Caco-2 (cell line): ENCODE measurements at regions not wholly inside any gene's neighbourhood (a gene's known extent, or its start where the extent isn't known, plus 50 kb on each side); places are given as distances from the start of the nearest gene placed in this dataset.

Experiments
- BruUV-seq: library from RNA; stranded (reverse); fragments of 400-500 nt; replicated peaks from 2 replicates; lab custom pipeline; 2021; lab: Mats Ljungman, UMichigan
- CTCF ChIA-PET: fragments of 300-600 bp; sonication (Branson Sonifier 250); formaldehyde crosslinking; loops from one replicate; lab custom pipeline; 2022; ENCODE audit warnings: antibody characterized with exemption; lab: Charles Lee
- POLR2A ChIA-PET: fragments of 300-600 bp; sonication (Branson Sonifier 250); formaldehyde crosslinking; loops from one replicate; lab custom pipeline; 2022; ENCODE audit warnings: antibody characterized with exemption; lab: Charles Lee
- DNase-seq, 2 experiments: peaks; one replicate each; pipeline versions ENCODE4 v3.0.0 to v3.0.0-alpha.2; 2020 to 2022
- H3K27me3 ChIP-seq: replicated peaks from 2 replicates; pipeline ENCODE4 v1.6.0; 2011; ENCODE audit warnings: low read length; ENCODE audit not compliant: control insufficient read depth, insufficient read depth
- H3K36me3 ChIP-seq: 2 replicates; pipeline ENCODE4 v1.5.1; 2011; ENCODE audit warnings: low read length; ENCODE audit not compliant: control insufficient read depth, insufficient read depth
- H3K4me1 ChIP-seq: fragments of 250-450 bp; sonication (Bioruptor Pico); 2 replicates; pipeline ENCODE4 v1.5.1; 2020; ENCODE audit warnings: mild to moderate bottlenecking
- H3K4me3 ChIP-seq: 2 replicates; pipeline ENCODE4 v1.5.1; 2011; ENCODE audit warnings: low read depth, mild to moderate bottlenecking, control low read depth, low read length
- H3K9me3 ChIP-seq: fragments of 250-450 bp; sonication (Bioruptor Pico); 2 replicates; pipeline ENCODE4 v1.5.1; 2020; ENCODE audit warnings: mild to moderate bottlenecking, moderate library complexity
- H3K27ac Mint-ChIP-seq: one replicate; pipeline ENCODE4 v1.8.0; 2022; ENCODE audit warnings: mixed read lengths; ENCODE audit not compliant: unreplicated experiment
- H3K27me3 Mint-ChIP-seq: one replicate; pipeline ENCODE4 v1.8.0; 2022; ENCODE audit warnings: mixed read lengths; ENCODE audit not compliant: insufficient read depth, unreplicated experiment
- H3K36me3 Mint-ChIP-seq: one replicate; pipeline ENCODE4 v1.8.0; 2022; ENCODE audit warnings: mild to moderate bottlenecking, mixed read lengths; ENCODE audit not compliant: insufficient read depth, unreplicated experiment
- H3K4me1 Mint-ChIP-seq: one replicate; pipeline ENCODE4 v1.8.0; 2022; ENCODE audit warnings: low read depth, mixed read lengths; ENCODE audit not compliant: unreplicated experiment
- H3K4me3 Mint-ChIP-seq: one replicate; pipeline ENCODE4 v1.8.0; 2022; ENCODE audit warnings: mild to moderate bottlenecking, moderate library complexity, mixed read lengths; ENCODE audit not compliant: unreplicated experiment
- H3K9me3 Mint-ChIP-seq: one replicate; pipeline ENCODE4 v1.8.0; 2022; ENCODE audit warnings: mixed read lengths; ENCODE audit not compliant: unreplicated experiment
- CTCF ChIP-seq, 2 experiments: fragments of 200-600 bp in 1 of 2; IDR thresholded peaks; 1 replicate in 1 of 2; 2 replicates in 1 of 2; pipeline versions ENCODE4 v1.5.1 to v1.8.0; 2011 to 2022; ENCODE audit warnings: antibody characterized with exemption in 1 of 2, control low read depth in 1 of 2, inconsistent platforms in 1 of 2, low read depth in 1 of 2, low read length in 1 of 2, mild to moderate bottlenecking in 1 of 2, moderate library complexity in 1 of 2; ENCODE audit not compliant: insufficient read depth in 1 of 2, severe bottlenecking in 1 of 2, unreplicated experiment in 1 of 2
- intact Hi-C: fragments of 100-400 bp; cut with micrococcal nuclease; formaldehyde crosslinking; loops from one replicate; pipeline ENCODE4 v1.10.0; 2022; ENCODE audit not compliant: unreplicated experiment

DNA sequence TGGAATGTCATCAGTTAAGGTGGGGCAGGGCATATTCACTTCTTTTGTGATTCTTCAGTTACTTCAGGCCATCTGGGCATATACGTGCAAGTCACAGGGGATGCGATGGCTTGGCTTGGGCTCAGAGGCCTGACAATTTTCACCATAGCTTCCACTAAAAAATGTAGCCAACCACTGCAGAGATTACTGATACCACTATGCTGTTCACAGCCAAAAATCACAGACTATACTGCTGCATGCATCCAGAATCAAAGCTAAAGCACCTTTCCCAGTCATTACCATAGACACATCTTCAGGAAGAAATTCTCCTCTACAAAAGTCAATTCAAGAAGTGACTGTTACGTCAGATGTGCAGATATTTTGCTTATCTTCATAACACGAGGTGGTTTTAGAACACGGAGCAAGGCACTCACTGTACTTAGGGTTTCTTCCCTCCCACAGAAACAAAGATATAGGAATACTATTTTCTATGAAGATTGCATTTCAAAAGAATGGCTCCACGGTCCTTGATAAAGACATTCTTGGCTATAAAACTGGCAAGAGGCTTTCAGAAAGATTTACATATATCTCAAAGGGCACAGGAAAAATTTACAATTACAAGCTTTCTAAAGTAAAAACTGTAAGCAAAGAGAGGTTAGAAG is 1556.6 kb upstream of the PRR20A start:
- Histone ChIP-seq H3K9me3 (no peaks in the 10 kb centered on the region), H3K27me3 (no peaks in the 10 kb centered on the region), H3K36me3 (no peaks in the 10 kb centered on the region), H3K4me1 (no peaks in the 10 kb centered on the region), H3K4me3 (no peak overlapping the region)
- intact Hi-C loops = no loop called here
- H3K27ac Mint-ChIP-seq = no peak overlapping the region
- no peak overlapping the region for H3K4me3 Mint-ChIP-seq
- H3K27me3 Mint-ChIP-seq = peaks cover 5% of the 10 kb centered on the region
- BruUV-seq = no TSS peak
- no peaks in the 10 kb centered on the region for H3K4me1 Mint-ChIP-seq
- DNase-seq = no peak
- TF ChIP-seq CTCF (IDR thresholded peaks at IDR 0.05; ENCODE audit: insufficient read depth in 1 of 2, low read depth in 1 of 2, low read length in 1 of 2, severe bottlenecking in 1 of 2, unreplicated experiment in 1 of 2) = no peak
- H3K9me3 Mint-ChIP-seq = peaks cover 8% of the 10 kb centered on the region
- H3K36me3 Mint-ChIP-seq = no peaks in the 10 kb centered on the region
- ChIA-PET POLR2A (no interaction called here), CTCF (no interaction called here)

DNA sequence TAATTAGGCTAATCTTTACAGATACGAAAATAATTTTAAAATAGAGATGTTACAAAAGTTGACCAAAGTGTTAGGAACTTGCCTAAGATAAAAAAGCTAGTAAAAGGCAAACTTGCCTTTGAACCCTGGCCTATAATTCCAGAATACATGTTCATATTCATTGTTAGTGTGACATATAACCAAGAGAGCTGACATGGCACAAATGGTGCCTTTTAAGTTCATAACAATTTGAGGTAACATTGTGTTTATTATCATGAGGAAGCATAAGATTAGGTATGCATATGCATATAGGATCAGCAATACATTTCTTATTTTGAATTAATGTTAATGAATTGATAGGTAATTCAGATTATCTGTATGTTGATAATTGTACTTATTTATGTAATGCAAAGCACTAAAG is 1537.9 kb upstream of the PRR20A start:
- no peaks in the 10 kb centered on the region for H3K4me1 Mint-ChIP-seq
- H3K9me3 Mint-ChIP-seq = no peaks in the 10 kb centered on the region
- H3K27me3 ChIP-seq = no peaks in the 10 kb centered on the region
- DNase-seq = no peak
- H3K9me3 ChIP-seq = no peaks in the 10 kb centered on the region
- ChIA-PET POLR2A (no interaction called here), CTCF (no interaction called here)
- H3K4me3 ChIP-seq = no peak overlapping the region
- no peak for TF ChIP-seq CTCF (IDR thresholded peaks at IDR 0.05; ENCODE audit: insufficient read depth in 1 of 2, low read depth in 1 of 2, low read length in 1 of 2, severe bottlenecking in 1 of 2, unreplicated experiment in 1 of 2)
- H3K36me3 Mint-ChIP-seq = no peaks in the 10 kb centered on the region
- H3K27ac Mint-ChIP-seq = no peak overlapping the region
- H3K27me3 Mint-ChIP-seq = no peaks in the 10 kb centered on the region
- intact Hi-C loops = no loop called here
- BruUV-seq = no TSS peak
- no peaks in the 10 kb centered on the region for H3K4me1 ChIP-seq
- no peaks in the 10 kb centered on the region for H3K36me3 ChIP-seq
- H3K4me3 Mint-ChIP-seq = no peak overlapping the region

GRCh38 chr13:55606045-55606665 is 1534.6 kb upstream of the PRR20A start:
- no peak for TF ChIP-seq CTCF (IDR thresholded peaks at IDR 0.05; ENCODE audit: insufficient read depth in 1 of 2, low read depth in 1 of 2, low read length in 1 of 2, severe bottlenecking in 1 of 2, unreplicated experiment in 1 of 2)
- no TSS peak for BruUV-seq
- POLR2A ChIA-PET = no interaction called here

More at GRCh38 chr13:55606045-55606665, 1534.6 kb upstream of the PRR20A start:
- Mint-ChIP-seq H3K27ac (no peak overlapping the region), H3K36me3 (no peaks in the 10 kb centered on the region), H3K4me3 (no peak overlapping the region), H3K27me3 (no peaks in the 10 kb centered on the region), H3K4me1 (no peaks in the 10 kb centered on the region), H3K9me3 (no peaks in the 10 kb centered on the region)
- Histone ChIP-seq H3K36me3 (no peaks in the 10 kb centered on the region), H3K4me3 (no peak overlapping the region), H3K9me3 (no peaks in the 10 kb centered on the region), H3K4me1 (no peaks in the 10 kb centered on the region), H3K27me3 (no peaks in the 10 kb centered on the region)
- CTCF ChIA-PET = no interaction called here
- intact Hi-C loops = no loop called here
- no peak for DNase-seq
